HEK293T (cell line): ENCODE measurements at regions not wholly inside any gene's neighbourhood (a gene's known extent, or its start where the extent isn't known, plus 50 kb on each side); places are given as distances from the start of the nearest gene placed in this dataset.

Experiments used
- ARNT ChIP-seq: fragments of 450-650 bp; IDR thresholded peaks from 2 replicates; pipeline ENCODE4 v1.6.1; 2017; ENCODE audit warnings: mild to moderate bottlenecking
- BHLHE40 ChIP-seq: fragments of 450-650 bp; IDR thresholded peaks from 2 replicates; pipeline ENCODE4 v1.6.1; 2016; ENCODE audit warnings: mild to moderate bottlenecking, moderate library complexity, borderline replicate concordance
- FOXA1 ChIP-seq: fragments of 450-650 bp; IDR thresholded peaks from 2 replicates; pipeline ENCODE4 v1.6.1; 2016; ENCODE audit warnings: mild to moderate bottlenecking
- SP1 ChIP-seq: fragments of 450-650 bp; IDR thresholded peaks from 2 replicates; pipeline ENCODE4 v1.6.1; 2017
- SUZ12 ChIP-seq: fragments of 450-650 bp; IDR thresholded peaks from 2 replicates; pipeline ENCODE4 v1.6.1; 2016; ENCODE audit warnings: mild to moderate bottlenecking
- TARDBP ChIP-seq: fragments of 450-650 bp; IDR thresholded peaks from 2 replicates; pipeline ENCODE4 v1.6.1; 2016
- ZNF384 ChIP-seq: fragments of 450-650 bp; IDR thresholded peaks from 2 replicates; pipeline ENCODE4 v1.6.1; 2016
- TF ChIP-seq, protein P1 (sequence below): fragments of 450-650 bp; IDR thresholded peaks from 2 replicates; pipeline ENCODE4 v1.6.1; 2016

DNA sequence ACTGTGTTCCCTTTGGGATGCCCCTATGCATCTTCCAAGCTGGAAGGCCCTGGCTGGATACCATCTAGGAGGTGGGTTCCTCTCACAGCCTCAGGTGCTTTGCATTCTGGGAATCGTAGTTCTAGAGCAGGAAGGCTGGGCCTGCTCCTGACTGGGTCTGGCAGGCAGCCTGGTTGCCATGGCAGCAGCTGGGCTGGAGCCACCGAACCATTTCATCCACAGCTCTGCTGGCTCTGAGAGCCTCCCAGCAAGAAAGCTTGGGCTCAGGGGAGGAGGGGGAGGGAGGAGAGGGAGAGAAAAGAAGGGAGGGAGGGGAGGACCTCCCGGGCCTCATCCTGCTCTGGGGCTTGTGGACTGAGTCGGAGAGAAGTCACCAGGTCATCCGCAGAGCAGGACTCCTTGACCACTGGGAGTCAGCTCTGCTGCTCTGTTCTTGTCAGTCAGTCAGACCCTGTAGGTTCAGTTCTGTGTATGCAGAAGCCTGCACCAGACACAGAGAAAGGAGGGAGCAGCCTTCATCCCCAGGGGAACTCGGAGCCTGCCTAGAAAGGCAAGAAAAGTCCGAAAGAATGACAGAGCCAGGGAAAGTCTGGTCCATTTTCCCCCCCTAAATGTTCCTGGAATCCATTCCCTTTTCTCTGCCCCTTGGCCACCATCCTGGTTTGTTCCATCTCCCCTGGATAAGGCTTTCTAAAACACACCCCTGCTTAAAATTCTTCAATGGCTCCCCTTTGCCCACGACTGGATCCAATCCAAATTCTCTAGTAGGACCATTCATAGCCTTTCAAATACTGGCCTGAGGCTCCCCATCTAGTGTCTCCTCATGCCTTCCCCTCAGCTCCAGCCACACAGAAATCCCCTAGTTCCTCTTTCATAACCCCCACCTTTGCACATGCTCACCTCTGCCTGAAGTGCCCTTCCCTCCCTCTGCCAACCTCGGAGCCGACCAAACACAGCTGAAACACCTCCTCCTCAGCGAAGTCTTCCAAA is 65.4 kb upstream of the ARAP3 start:
- TF ChIP-seq FOXA1, result no peak
- no peak for TF ChIP-seq SP1
- TF ChIP-seq TARDBP, result no peak
- no peak for TF ChIP-seq ARNT
- no peak for TF ChIP-seq BHLHE40
- no peak for TF ChIP-seq ZNF384
- no peak for TF ChIP-seq SUZ12
- TF ChIP-seq, protein P1, sequence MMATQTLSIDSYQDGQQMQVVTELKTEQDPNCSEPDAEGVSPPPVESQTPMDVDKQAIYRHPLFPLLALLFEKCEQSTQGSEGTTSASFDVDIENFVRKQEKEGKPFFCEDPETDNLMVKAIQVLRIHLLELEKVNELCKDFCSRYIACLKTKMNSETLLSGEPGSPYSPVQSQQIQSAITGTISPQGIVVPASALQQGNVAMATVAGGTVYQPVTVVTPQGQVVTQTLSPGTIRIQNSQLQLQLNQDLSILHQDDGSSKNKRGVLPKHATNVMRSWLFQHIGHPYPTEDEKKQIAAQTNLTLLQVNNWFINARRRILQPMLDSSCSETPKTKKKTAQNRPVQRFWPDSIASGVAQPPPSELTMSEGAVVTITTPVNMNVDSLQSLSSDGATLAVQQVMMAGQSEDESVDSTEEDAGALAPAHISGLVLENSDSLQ, result no peak
